Lower leg skin (tissue), 4 donors: ENCODE measurements at regions not wholly inside any gene's neighbourhood (a gene's known extent, or its start where the extent isn't known, plus 50 kb on each side); places are given as distances from the start of the nearest gene placed in this dataset.

ENCODE experiments used
- DNase-seq, 2 donors: peaks; one replicate each; pipeline ENCODE4 v3.0.0-alpha.2; 2019; ENCODE audit warnings: low spot score in 2 of 2
- H3K4me3 ChIP-seq: fragments of 200-600 bp; sonication (generic); 2 replicates; pipeline ENCODE4 v1.5.1; 2017; ENCODE audit warnings: mild to moderate bottlenecking, low read depth; ENCODE audit not compliant: poor library complexity, severe bottlenecking
- CTCF ChIP-seq, 3 donors: fragments of 450-650 bp; IDR thresholded peaks; one replicate each; pipeline ENCODE4 v1.5.1; 2016; ENCODE audit warnings: antibody characterized with exemption in 3 of 3, mild to moderate bottlenecking in 3 of 3, moderate library complexity in 2 of 3
- POLR2A ChIP-seq, 2 donors: fragments of 450-650 bp; IDR thresholded peaks; one replicate each; pipeline ENCODE4 v1.6.1; 2016 to 2017; ENCODE audit warnings: antibody characterized with exemption in 2 of 2, mild to moderate bottlenecking in 1 of 2, moderate library complexity in 1 of 2
- WGBS, 2 donors: methylation state at CpG; one replicate each; pipeline ENCODE4 v1.1.5; 2018; 5-methylcytosine and 5-hydroxymethylcytosine counted together
- intact Hi-C: fragments of 100-400 bp; cut with DNase I; formaldehyde crosslinking; loops from one replicate; pipeline ENCODE4 v1.15.0; 2023; ENCODE audit warnings: low total_unique reads

DNA sequence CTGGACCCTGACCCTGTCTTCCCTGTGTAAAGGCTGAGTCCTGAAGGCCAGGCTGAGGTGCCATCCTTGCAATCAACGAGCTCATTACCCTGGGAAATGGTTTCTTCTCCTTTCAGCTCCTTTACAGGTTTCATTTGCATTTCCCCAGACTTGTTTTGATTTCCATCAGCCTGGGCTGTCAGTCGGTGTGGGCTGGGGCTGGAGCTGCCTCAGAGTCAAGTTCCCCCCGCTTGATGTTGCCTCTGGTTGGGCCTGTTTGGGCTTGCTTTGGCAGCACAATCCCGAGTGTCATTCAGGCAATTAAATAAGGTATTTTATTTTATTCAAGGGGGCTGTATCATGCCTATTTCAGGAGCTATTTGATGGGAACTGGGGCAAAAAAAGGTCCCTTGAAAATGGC is 424.9 kb downstream of the INSC start:
- no peak for DNase-seq
- TF ChIP-seq CTCF (IDR thresholded peaks at IDR 0.05) = no peak
- TF ChIP-seq POLR2A (IDR thresholded peaks at IDR 0.05) = no peak
- H3K4me3 ChIP-seq = no peak overlapping the region
- 48 to 49% methylated on average over 4 of the region's 4 CpGs for WGBS, 2 donors
- intact Hi-C loops = no loop called here

GRCh38 chr11:15541079-15541478 is 426.4 kb downstream of the INSC start:
- 68 to 80% methylated on average over 3 of the region's 3 CpGs for WGBS, 2 donors
- no peak overlapping the region for H3K4me3 ChIP-seq
- TF ChIP-seq POLR2A (IDR thresholded peaks at IDR 0.05) (no peak), CTCF (IDR thresholded peaks at IDR 0.05) (no peak)
- no peak for DNase-seq
- intact Hi-C loops = no loop called here

GRCh38 chr11:15544353-15544752 is 429.6 kb downstream of the INSC start:
- WGBS, 2 donors = 66 to 79% methylated on average over 5 of the region's 5 CpGs
- intact Hi-C loops = no loop called here
- no peak for TF ChIP-seq POLR2A (IDR thresholded peaks at IDR 0.05)
- no peak for TF ChIP-seq CTCF (IDR thresholded peaks at IDR 0.05)
- H3K4me3 ChIP-seq = no peak overlapping the region
- DNase-seq = no peak

DNA sequence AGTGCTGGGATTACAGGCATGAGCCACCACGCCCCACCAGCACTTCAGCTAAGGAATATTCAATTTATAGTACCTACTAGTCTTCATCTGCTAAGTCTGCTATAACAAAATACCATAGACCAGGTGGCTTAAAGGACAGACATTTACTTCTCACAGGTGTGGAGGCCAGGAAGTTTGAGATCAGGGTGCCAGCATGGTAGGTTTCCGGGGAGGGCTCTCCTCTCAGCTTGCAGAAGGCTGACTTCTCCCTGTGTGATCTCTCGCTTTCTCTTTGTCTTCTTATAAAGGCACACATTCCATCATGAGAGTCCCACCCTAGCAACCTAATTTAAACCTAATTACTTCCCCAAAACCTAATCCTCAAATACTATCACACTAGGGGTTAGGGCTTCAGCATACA is 433.0 kb downstream of the INSC start:
- intact Hi-C loops = no loop called here
- TF ChIP-seq CTCF (IDR thresholded peaks at IDR 0.05) (no peak), POLR2A (IDR thresholded peaks at IDR 0.05) (no peak)

GRCh38 chr11:15551901-15552851 is 437.5 kb downstream of the INSC start:
- H3K4me3 ChIP-seq = no peak overlapping the region
- no peak for TF ChIP-seq POLR2A (IDR thresholded peaks at IDR 0.05)
- TF ChIP-seq CTCF (IDR thresholded peaks at IDR 0.05) = no peak
- WGBS, 2 donors = 76 to 81% methylated on average over 4 of the region's 4 CpGs
- DNase-seq = no peak
- intact Hi-C loops = no loop called here

More for the DNA sequence above, 433.0 kb downstream of the INSC start:
- 71 to 94% methylated on average over 3 of the region's 3 CpGs for WGBS, 2 donors
- H3K4me3 ChIP-seq = no peak overlapping the region
- no peak for DNase-seq
